H1 (cell line): ENCODE measurements at regions not wholly inside any gene's neighbourhood (a gene's known extent, or its start where the extent isn't known, plus 50 kb on each side); places are given as distances from the start of the nearest gene placed in this dataset.

Experiments used
- BACH1 ChIP-seq: IDR thresholded peaks from 2 replicates; pipeline ENCODE4 v1.6.1; 2012; ENCODE audit warnings: low read length, improper control_type of control experiment
- CEBPB ChIP-seq: IDR thresholded peaks from 2 replicates; pipeline ENCODE4 v1.6.1; 2012; ENCODE audit warnings: low read depth, low read length
- POLR2A ChIP-seq, 2 experiments: IDR thresholded peaks; 1 replicate in 1 of 2; 2 replicates in 1 of 2; pipeline ENCODE4 v1.6.1; 2011; ENCODE audit warnings: low read depth in 2 of 2, low read length in 2 of 2, mild to moderate bottlenecking in 2 of 2; ENCODE audit errors: control extremely low read depth in 1 of 2
- TAF1 ChIP-seq: IDR thresholded peaks from 2 replicates; pipeline ENCODE4 v1.6.1; 2011; ENCODE audit warnings: mild to moderate bottlenecking, low read depth, low read length
- TEAD4 ChIP-seq: IDR thresholded peaks from 2 replicates; pipeline ENCODE4 v1.6.1; 2012; ENCODE audit warnings: low read depth, low read length, inconsistent platforms, mixed read lengths
- TF ChIP-seq, protein P1 (sequence below), 3 experiments: IDR thresholded peaks; 1 replicate in 2 of 3; 2 replicates in 1 of 3; pipeline versions ENCODE4 v1.5.1 to v1.6.1; 2011; ENCODE audit warnings: low read length in 3 of 3, mild to moderate bottlenecking in 3 of 3, inconsistent platforms in 2 of 3, low read depth in 1 of 3, moderate library complexity in 1 of 3; ENCODE audit not compliant: insufficient read depth in 1 of 3; ENCODE audit errors: control extremely low read depth in 1 of 3

DNA sequence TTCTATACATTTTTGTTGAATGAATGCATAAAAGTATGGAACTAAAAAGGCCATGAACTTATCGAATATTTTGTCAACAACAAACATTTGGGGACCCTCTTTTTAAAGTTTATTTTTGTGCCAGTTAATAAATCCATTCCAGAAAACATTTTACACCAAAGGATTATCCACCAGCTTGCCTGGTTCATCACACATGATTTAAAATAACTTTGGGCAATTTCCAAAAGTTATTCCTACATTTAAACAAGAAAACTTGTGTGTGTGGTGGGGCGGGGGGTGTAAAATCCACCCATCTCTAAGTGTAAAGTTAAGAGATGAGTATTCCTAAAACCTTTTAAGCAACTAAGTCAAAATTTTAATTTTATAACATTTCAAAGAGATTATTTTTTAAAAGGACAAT lies 224.5 kb upstream of the SNX7 start:
- TF ChIP-seq CEBPB (no peak), BACH1 (no peak), POLR2A (IDR thresholded peaks at IDR 0.05; ENCODE audit: control extremely low read depth in 1 of 2, low read depth in 2 of 2, low read length in 2 of 2) (no peak), TAF1 (no peak), TEAD4 (no peak)
- TF ChIP-seq, protein P1, sequence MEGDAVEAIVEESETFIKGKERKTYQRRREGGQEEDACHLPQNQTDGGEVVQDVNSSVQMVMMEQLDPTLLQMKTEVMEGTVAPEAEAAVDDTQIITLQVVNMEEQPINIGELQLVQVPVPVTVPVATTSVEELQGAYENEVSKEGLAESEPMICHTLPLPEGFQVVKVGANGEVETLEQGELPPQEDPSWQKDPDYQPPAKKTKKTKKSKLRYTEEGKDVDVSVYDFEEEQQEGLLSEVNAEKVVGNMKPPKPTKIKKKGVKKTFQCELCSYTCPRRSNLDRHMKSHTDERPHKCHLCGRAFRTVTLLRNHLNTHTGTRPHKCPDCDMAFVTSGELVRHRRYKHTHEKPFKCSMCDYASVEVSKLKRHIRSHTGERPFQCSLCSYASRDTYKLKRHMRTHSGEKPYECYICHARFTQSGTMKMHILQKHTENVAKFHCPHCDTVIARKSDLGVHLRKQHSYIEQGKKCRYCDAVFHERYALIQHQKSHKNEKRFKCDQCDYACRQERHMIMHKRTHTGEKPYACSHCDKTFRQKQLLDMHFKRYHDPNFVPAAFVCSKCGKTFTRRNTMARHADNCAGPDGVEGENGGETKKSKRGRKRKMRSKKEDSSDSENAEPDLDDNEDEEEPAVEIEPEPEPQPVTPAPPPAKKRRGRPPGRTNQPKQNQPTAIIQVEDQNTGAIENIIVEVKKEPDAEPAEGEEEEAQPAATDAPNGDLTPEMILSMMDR (IDR thresholded peaks at IDR 0.05; ENCODE audit: control extremely low read depth in 1 of 3, insufficient read depth in 1 of 3, low read depth in 1 of 3, low read length in 3 of 3): no peak
